NCI-H1105 treated with DMSO at 0.1 percent for 48 hours (cell line): ENCODE measurements at regions not wholly inside any gene's neighbourhood (a gene's known extent, or its start where the extent isn't known, plus 50 kb on each side); places are given as distances from the start of the nearest gene placed in this dataset.
"Not testable (repeated sequence)": the region's sequence is repeated elsewhere in the genome, so short reads cannot be mapped to it uniquely, and the experiment has no call there.

Source experiments
- DNase-seq: peaks from one replicate; lab custom pipeline; 2025; lab: John Stamatoyannopoulos, UW

DNA sequence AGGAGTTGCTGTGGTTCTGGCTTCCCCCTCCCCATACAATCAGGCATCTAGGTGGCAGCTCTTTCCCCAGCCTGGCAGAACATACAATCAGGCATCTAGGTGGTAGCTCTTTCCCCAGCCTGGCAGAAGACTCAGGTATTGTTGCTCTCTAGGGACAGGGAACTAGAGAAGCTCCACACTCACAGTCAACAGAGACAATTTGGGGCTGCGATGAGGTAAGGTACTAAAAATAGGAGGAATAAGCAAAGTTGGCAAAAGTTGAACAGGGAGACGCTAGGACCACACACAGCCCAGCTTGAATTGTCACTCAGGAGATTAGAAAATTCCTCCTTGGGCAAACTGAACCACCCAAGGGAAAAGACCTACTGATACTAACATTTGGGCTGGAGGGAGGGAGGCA, 315.5 kb upstream of the CDH5 start:
- no peak for DNase-seq

DNA sequence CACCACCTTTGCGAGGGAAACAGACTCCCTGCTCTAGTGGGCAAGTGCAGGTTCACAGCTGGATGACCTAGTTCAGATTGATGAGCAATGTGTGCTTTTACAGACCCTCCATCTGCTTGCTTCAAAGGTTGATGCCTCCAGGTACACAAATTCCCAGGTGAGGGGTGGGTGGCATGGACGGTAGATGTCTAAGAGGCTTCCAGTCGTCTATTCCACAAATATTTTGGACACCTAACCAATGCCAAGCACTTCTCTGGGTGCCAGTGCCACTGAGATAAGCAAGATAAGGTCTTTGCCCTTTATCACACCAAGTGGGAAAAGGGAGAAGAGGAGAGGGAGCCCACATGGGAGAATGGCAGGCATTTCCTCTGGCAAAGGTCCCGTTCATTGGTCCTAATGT, 316.6 kb upstream of the CDH5 start:
- no peak for DNase-seq

DNA sequence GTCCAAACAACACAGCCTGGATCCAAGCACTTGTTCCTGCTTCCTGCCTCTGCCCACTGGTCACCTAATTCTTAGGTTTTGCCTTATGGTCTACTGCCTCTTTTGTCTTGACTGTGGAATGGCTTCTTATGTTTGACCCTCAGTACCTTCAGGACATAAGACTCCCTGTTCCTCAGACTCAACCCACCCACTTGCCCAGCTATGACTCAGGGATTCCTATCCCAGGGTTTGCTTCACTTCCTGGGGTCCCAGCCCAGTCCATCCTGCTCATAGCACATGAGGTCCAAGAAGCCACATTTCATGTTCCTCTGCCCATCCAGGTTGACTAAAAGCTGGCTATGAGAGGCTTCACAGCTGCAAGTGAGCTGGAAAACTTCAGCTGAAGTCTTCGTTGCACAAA, 320.9 kb upstream of the CDH5 start:
- no peak for DNase-seq

DNA sequence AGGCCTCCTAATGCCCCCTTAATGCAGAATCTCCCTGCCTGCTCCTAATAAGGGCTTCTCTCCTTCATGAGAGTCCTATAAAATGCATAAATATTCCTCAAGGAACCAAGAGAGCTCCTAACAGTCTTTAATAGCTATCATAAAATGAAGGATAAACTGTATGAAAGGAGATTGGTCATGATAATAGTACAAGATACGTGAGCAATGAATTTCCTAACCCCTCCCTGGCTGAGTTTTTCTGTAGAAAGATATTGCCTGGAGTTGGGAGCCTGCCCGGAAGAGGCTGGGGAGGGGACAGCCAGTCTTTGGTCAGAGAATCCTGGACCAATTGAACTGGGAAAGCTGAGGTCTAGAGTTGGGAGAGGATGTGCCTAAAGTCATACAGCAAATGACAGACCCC, 321.9 kb upstream of the CDH5 start:
- DNase-seq: no peak

DNA sequence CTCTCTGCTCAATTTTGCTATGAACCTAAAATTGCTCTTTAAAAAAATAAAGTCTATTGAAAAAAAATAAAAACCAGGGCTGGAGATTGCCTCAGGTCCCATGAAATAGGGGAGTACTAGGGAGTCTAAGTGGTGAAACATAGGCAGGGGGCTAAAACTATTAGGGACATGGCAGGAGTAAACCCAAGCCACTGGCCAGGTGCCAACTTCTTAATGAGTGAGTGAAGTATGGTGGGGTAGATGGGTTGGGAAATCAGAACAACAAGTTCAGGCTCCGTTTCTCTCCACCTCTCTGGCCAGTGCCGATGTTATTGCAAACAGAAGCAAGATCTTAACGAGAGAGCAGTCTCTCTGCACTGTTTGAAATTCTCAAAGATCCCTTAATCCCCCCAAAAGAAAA, 322.4 kb upstream of the CDH5 start:
- DNase-seq: no peak

DNA sequence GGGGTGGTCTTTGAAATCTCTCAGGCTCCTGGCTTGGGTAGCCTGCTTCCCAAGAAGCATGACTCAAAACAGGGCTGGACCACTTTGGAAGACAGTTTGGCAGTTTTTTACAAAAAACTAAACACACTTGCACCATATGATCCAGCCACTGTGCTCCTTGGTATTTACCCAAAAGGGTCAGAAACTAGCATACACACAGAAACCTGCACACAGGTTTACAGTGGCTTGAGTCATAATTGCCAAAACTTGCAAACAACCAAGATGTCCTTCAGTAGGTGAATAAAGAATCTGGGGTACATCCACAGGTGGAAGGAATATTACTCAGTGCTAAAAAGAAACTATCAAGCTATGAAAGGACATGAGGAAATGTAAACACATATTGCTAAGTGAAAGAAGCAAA, 323.2 kb upstream of the CDH5 start:
- DNase-seq: no peak

DNA sequence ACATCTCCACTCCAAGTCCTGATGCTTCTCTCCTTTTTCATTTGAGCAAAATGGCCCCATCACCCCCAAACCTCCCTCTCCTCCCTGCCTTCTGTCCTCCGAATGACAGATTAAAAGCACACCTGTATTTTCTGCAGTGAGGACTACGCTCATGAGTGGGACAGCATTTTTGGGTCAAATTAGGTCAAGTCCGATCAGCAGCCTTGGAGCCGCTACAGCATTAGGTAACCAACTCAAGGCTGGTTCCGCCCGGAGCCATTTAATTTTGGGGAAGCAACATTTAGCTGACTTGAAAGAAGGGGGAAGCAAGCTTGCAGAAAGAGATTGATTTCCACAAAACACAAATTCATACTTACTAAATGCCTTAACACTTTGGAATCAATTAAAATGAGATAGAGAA, 324.1 kb upstream of the CDH5 start:
- DNase-seq: no peak

DNA sequence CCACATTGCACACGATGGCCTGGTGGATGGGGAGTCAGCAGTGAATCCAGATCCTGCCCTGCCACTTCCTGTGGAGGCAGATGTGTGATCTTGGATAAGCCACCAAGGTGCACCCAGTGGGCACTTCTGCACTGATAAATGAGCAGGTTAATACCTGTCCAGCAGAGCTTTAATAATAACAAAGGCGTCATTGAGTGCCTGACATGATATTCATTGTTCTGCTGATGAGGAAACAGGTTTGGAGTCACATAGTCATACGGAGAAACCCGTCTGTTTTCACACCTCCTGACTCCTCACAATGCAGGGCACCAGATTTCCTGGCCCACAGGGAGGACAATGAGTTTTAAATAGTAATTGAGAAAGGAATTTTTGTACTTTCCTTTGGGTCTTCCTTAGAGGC, 324.6 kb upstream of the CDH5 start:
- DNase-seq: no peak

DNA sequence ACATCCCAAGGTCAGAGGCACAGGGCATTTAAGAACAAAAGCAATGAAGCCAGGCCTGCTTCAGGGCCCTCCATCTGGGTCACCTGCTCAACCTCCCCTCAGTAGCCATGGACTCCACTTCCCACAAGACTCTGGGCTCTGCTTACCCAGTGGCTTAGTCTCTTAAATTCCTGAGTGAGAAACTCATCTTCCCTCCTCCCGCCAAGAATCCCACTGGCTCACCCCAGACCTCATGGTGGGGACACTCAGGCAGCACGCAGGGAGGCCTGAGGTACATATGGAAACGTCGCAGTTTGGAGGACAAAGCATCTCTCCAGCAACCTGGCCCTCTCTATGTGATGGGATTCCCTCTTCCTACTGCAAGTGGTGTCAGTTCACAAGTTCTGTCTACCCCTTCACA, 326.7 kb upstream of the CDH5 start:
- DNase-seq: no peak

DNA sequence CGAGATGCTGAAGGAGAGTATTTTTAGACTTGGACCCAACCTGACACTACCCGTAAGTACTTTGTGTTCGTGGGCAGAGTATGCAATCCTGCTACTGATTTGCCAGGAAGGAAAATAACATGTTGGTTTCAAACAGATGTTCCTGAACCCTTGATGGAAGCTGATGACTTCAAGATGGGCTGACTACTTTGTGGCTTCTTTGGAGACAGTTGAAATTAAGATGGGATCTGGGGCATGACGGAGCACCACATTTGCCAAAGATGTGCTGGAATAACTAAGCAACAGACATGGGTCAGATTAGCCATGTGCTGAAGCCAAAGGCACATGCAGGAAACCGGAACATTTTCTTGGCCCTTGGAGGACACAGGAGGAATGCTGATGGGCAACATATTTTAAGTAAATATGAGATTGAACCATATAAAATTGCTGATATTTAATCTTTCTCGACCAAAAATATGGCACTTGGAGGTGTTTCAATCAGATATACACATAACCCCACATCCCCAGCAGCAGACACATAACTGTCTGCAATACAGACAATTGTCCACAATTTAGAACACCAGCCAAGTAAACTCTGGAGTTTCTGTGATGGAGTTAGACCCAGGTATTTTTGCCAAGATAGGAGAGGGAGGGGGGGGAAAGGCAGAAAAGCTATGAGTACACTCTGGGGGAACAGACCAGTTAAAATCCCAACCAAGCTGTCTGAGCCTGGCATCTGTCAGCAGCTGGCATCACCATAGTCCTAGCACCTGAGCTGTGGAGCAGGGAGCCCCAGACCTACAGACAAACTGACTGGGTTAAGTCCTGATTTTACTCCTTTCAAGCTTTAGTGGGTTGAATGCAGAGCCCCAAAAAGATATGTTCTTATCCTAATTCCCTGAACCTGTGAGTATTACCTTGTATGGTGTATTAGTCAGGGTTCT, 329.4 kb upstream of the CDH5 start:
- no peak for DNase-seq

DNA sequence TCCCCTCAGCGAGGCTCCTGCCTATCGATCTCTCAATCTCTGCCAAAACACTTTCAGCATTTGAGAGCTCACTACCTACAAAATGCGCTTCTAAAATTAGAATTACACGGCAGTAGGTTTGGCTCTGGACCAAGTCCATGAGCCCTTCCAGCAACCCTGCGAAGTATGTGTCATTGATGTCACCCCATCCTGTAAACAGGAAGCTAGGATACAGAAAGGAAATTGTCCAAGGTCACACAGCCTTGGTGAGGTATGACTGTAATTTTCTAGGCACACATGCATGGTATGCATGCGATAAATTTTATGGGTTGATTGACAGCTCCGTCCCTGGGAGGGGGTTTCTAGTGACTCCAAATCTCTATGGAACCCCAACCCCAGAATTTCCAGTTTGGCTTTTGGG, 330.3 kb upstream of the CDH5 start:
- no peak for DNase-seq

DNA sequence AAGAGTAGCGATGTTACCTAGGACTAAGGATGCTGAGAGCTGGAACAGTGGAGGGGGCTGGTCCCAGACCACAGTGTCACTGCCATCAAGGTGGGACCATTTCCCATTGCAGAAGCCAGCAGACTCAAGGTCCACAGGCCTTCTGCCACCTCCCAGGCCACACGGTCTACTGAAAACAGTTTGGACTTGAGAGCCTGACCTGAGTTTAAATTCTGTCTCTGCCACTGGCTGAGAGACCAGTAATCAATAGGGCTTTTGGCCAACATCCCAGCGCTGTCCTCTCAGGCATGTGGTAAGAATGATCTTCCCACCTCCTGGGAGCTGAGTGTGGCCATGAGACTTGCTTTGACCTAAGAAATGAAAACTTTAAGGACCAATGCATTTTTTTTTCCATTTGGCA, 331.4 kb upstream of the CDH5 start:
- DNase-seq: no peak

DNA sequence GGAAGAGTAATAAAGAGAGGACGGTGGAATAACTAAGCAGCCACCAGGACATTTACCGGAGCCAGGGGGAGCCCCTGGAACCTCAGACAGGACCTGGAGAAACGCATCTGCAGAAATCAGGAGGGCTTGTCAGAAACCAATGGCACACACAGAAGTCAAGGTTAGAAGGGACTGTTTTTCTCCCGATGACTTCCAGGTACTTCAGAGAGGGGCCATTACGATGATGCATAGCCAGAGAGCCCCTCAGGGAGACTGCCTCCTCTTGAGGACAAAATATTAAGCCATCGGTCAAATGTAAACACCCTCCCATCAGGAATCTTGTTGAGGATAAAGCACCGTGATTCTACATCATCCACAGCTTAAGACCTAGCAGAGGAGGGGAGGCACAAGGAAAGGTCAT, 333.6 kb upstream of the CDH5 start:
- DNase-seq: no peak

DNA sequence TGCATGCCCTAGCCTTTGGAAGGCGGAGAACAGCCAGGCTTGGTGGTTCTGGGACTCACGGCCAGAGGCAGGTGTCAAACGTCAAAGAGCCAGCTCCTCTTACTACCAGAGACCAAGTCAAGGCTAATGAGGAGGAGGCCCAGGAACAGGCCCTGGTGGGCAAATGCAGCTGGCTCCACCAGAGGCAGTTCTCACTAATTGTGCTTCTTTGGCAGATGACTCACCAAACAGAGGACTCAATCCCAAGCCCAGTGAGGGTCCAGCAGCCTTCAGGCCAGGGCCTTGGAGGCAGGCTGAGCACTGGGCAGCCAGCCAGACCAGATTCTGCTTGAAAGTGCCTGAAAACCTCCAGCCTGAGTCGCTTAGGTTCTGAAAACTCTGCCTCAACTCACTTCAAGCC, 336.5 kb upstream of the CDH5 start:
- no peak for DNase-seq

DNA sequence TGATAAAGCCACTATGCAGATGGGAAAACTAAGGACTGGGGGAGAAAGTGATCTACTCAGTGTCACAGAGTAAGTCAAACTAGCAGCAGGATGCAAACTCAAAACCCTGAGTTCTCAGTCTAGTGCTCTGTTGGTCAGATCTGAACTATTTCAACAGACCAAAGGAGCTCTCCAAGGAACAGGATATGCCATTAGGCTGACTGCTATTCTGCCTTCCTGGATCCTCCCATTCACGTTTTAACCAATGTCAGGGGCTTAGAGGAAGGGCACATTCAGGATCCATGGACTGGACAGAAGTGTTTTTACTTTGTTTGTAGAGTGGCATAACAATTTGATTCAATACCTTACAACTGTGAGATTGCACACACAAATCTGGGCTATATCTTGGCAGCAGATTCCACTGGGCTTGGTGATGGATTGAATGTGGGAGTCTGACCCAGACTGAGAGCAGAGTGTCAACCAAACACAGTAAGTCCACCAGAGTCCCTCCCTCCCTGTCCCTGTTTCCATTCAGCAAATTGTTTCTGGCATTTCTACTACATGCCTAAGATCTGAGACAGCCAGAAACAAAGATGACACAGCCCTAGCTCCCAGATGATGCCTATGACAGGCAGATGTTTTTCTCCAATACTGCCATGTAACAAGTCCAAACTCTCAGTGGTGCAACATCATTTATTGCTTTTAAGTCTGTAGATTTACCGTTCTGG, 337.8 kb upstream of the CDH5 start:
- DNase-seq: no peak

DNA sequence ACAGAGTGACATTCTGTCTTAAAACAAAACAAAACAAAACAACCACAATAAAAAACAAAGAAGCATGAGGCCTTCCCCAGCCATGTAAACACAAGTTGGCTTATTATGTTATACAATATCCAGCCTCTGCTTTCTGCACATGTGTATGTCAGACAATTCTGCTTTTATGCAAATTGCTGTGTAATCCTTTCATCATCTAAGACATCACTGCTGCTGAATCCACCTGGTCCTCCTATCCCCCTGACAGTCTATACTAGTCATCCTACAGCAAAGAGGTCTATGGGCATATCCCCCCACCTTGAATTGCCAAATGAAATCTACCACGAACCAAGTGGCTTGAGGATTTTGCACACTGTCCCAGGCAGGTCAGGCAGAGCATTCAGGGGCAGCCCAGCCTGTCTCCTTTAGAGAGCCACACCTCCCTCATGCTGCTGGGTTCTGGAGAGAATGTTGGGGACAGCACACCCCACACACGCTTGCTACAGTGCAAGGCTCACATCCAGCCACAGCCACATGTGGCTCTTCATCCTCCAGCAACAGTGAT, 339.6 kb upstream of the CDH5 start:
- no peak for DNase-seq

DNA sequence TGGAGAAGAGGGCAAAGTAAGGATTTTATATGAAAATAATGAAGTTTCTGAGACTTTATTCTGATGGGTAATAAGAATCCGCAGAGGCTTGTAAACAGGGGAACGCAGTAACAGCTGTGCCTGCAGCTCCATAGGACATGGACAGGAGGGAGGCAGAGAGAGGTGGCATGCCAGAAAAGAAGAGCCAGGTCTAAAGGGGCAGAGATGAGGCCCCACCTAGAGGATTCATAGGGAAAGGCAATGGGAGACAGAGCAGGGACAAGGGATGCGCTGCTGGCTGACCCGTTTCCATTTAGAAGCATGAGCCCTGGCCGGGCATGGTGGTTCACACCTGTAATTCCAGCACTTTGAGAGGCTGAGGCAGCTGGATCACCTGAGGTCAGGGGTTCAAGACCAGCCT, 340.3 kb upstream of the CDH5 start:
- no peak for DNase-seq

DNA sequence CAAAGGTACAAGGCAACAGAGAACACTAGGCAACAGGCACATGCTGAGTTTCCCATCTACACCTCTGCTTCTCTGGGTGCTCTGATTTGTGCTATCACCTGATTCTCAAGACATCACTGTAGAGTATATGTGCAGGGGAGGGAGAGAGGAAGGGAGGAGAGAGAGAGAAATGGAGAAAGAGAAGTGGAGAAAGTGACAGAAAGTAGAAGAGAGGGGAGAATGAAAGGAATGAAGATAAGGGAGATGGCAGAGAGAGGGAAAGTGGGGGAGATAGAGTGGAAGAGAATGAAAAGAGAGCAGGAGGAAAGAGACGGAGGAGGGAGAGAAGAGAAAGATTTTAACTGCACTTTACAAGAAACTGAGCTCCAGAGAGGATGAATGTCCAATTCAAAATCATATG, 340.7 kb upstream of the CDH5 start:
- no peak for DNase-seq

DNA sequence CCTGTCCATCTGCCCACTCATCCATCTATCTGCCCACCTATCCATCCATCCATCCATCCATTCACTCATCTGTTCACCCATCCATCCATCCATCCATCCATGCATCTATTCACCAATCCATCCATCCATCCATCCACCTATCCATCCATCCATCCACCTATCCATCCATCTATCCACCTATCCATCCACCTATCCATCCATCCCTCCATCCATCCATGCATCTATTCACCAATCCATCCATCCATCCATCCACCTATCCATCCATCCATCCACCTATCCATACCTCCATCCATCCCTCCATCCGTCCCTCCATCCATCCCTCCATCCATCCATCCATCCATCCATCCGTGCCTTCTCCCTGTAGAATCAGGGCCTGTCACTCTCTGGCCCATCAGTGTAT, 341.9 kb upstream of the CDH5 start:
- not testable (repeated sequence) for DNase-seq

DNA sequence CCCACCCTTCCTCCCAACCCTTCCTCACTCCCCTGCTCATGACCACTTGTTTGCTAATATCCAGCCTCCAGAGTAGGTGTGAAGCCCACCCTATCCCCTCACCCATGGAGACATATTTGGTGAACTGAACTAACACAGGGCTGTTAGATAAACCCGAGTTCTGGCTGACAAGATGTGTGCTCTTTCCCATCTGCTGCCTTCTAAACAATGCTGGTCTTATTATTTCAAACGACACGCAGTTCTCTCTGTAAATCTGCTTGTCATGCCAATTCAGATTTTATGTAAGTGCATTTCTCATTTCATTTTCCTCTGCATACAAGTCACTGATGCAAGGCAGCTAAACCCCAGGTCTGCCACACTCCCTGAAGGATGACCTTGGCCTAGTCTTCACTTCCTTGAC, 343.0 kb upstream of the CDH5 start:
- no peak for DNase-seq

DNA sequence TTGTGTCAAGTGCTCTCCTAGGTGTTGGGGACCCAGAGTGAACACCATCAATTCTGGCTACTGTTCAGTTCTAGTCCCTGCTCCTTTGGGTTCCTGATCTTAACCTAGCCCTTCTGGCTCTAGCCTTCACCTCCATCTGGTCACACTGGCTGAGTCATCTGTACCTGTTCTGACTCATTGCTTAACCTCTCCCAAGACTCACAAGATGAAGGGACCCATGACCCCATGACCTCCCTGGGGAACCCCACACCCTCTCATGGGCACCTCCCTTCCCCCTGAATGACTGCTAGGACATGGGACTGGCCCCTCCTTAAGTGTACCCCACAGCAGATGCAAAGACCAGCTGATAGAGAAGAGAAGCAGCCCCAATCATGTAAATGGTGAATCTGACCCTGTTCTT, 345.8 kb upstream of the CDH5 start:
- no peak for DNase-seq

DNA sequence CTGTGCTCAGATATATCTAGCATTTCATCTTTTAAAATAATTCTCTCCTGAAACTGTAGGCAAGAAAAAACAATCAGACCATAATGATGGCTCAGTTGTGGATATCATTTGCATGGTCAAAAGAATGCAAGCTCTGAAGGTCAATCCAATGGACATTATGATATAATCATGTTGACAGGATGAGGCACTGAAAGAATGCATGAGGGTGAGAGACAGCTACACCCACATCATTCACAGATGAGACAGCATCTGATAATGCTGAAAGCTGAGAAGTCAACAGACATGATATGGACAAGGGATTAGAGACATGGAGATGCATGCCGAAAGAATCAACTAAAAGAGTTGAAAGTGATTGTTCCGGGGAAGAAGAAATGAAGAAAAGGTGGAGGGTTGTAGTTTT, 346.4 kb upstream of the CDH5 start:
- DNase-seq: no peak

DNA sequence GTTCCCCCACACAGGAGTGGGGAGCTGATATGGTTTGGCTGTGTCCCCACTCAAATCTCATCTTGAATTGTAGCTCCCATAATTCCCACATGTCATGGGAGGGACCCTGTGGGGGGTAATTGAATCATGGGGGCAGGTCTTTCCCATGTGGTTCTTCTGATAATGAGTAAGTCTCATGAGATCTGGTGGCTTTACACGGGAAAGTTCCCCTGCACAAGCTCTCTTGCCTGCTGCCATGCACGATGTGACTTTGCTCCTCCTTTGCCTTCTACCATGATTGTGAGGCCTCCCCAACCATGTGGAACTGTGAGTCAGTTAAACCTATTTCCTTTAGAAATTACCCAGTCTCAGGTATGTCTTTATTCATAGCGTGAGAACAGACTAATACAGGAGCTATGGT, 347.0 kb upstream of the CDH5 start:
- DNase-seq: not testable (repeated sequence)
